GM12892 (cell line): ENCODE measurements at regions not wholly inside any gene's neighbourhood (a gene's known extent, or its start where the extent isn't known, plus 50 kb on each side); places are given as distances from the start of the nearest gene placed in this dataset.

Experiments used
- POLR2A ChIP-seq: IDR thresholded peaks from 2 replicates; pipeline ENCODE4 v1.6.1; 2011; ENCODE audit warnings: low read depth, low read length, control low read depth
- POLR2AphosphoS5 ChIP-seq: IDR thresholded peaks from 2 replicates; pipeline ENCODE4 v1.6.1; 2011; ENCODE audit warnings: low read depth, low read length, control low read depth
- TAF1 ChIP-seq: IDR thresholded peaks from 2 replicates; pipeline ENCODE4 v1.6.1; 2011; ENCODE audit warnings: low read depth, mild to moderate bottlenecking, control low read depth, low read length, borderline replicate concordance

DNA sequence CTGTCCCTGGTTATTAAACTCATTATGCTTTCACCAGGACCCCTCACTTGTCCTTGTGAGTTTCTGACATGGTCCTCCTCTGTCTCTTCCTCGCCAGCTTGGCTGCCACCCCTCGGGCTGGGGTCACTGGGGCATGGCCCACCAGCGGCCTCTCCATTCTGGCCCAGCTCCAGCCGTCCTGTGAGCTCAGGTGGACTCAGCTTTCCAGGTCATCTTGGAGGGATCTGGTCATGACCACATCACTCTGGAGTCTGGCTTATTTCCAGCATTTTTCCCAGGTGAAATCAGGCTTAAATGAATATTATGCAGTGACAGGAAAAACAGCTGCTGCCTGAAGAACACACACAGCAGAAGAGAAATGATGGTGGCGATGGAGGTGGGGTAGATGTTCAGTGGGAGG, 224.5 kb downstream of the ADAMTS15 start:
- no peak for TF ChIP-seq POLR2A
- no peak for TF ChIP-seq POLR2AphosphoS5
- no peak for TF ChIP-seq TAF1
